HEK293T (cell line): ENCODE measurements at regions not wholly inside any gene's neighbourhood (a gene's known extent, or its start where the extent isn't known, plus 50 kb on each side); places are given as distances from the start of the nearest gene placed in this dataset.

Experiments used
- CTCF ChIA-PET: fragments of 350-600 bp; formaldehyde crosslinking; extraction: SDS; loops from one replicate; lab custom pipeline; 2021; ENCODE audit warnings: antibody characterized with exemption, inconsistent platforms; lab: Yijun Ruan, JAX
- POLR2A ChIA-PET: fragments of 350-600 bp; formaldehyde crosslinking; extraction: SDS; loops from one replicate; lab custom pipeline; 2020; ENCODE audit warnings: antibody characterized with exemption, inconsistent platforms; lab: Yijun Ruan, JAX
- DNase-seq: peaks from one replicate; pipeline ENCODE4 v3.0.0; 2012; ENCODE audit warnings: mixed read lengths; ENCODE audit errors: extremely low spot score
- ARNT ChIP-seq: fragments of 450-650 bp; IDR thresholded peaks from 2 replicates; pipeline ENCODE4 v1.6.1; 2017; ENCODE audit warnings: mild to moderate bottlenecking
- BHLHE40 ChIP-seq: fragments of 450-650 bp; IDR thresholded peaks from 2 replicates; pipeline ENCODE4 v1.6.1; 2016; ENCODE audit warnings: mild to moderate bottlenecking, moderate library complexity, borderline replicate concordance
- CTBP1 ChIP-seq: fragments of 450-650 bp; IDR thresholded peaks from 2 replicates; pipeline ENCODE4 v1.6.1; 2016; ENCODE audit warnings: borderline replicate concordance
- ELF4 ChIP-seq: fragments of 450-650 bp; IDR thresholded peaks from 2 replicates; pipeline ENCODE4 v1.6.1; 2017; ENCODE audit warnings: antibody characterized with exemption
- FOXA1 ChIP-seq: fragments of 450-650 bp; IDR thresholded peaks from 2 replicates; pipeline ENCODE4 v1.6.1; 2016; ENCODE audit warnings: mild to moderate bottlenecking
- FOXK2 ChIP-seq: fragments of 450-650 bp; IDR thresholded peaks from 2 replicates; pipeline ENCODE4 v1.6.1; 2016; ENCODE audit warnings: mild to moderate bottlenecking
- FOXM1 ChIP-seq: fragments of 450-650 bp; IDR thresholded peaks from 2 replicates; pipeline ENCODE4 v1.6.1; 2017; ENCODE audit warnings: mild to moderate bottlenecking, borderline replicate concordance
- HDGF ChIP-seq: fragments of 450-650 bp; IDR thresholded peaks from 2 replicates; pipeline ENCODE4 v1.6.1; 2017; ENCODE audit warnings: antibody characterized with exemption, borderline replicate concordance
- L3MBTL2 ChIP-seq: fragments of 450-650 bp; conservative IDR thresholded peaks from 2 replicates; pipeline ENCODE4 v1.6.1; 2016; ENCODE audit warnings: mild to moderate bottlenecking
- LEF1 ChIP-seq: fragments of 450-650 bp; IDR thresholded peaks from 2 replicates; pipeline ENCODE4 v1.6.1; 2017; ENCODE audit warnings: mild to moderate bottlenecking, borderline replicate concordance
- NFRKB ChIP-seq: fragments of 450-650 bp; IDR thresholded peaks from 2 replicates; pipeline ENCODE4 v1.6.1; 2016; ENCODE audit warnings: mild to moderate bottlenecking, moderate library complexity
- PKNOX1 ChIP-seq: fragments of 450-650 bp; IDR thresholded peaks from 2 replicates; pipeline ENCODE4 v1.6.1; 2016
- SP1 ChIP-seq: fragments of 450-650 bp; IDR thresholded peaks from 2 replicates; pipeline ENCODE4 v1.6.1; 2017
- SUZ12 ChIP-seq: fragments of 450-650 bp; IDR thresholded peaks from 2 replicates; pipeline ENCODE4 v1.6.1; 2016; ENCODE audit warnings: mild to moderate bottlenecking
- TARDBP ChIP-seq: fragments of 450-650 bp; IDR thresholded peaks from 2 replicates; pipeline ENCODE4 v1.6.1; 2016
- ZNF384 ChIP-seq: fragments of 450-650 bp; IDR thresholded peaks from 2 replicates; pipeline ENCODE4 v1.6.1; 2016

GRCh38 chr18:56522816-56523215 lies 115.6 kb downstream of the TXNL1 start:
- ChIA-PET CTCF (no interaction called here), POLR2A (no interaction called here)
- no peak for DNase-seq
- TF ChIP-seq BHLHE40 (no peak), NFRKB (no peak), PKNOX1 (no peak), ZNF384 (no peak), FOXM1 (no peak), SUZ12 (no peak), HDGF (no peak), ELF4 (no peak), L3MBTL2 (no peak), FOXA1 (no peak), LEF1 (no peak), CTBP1 (no peak), ARNT (no peak)

GRCh38 chr18:56521263-56521662 lies 117.1 kb downstream of the TXNL1 start:
- no peak for DNase-seq
- CTCF ChIA-PET: no interaction called here
- TF ChIP-seq TARDBP (no peak), FOXA1 (no peak), PKNOX1 (no peak), L3MBTL2 (no peak), CTBP1 (no peak), FOXM1 (no peak), ELF4 (no peak)
- POLR2A ChIA-PET: no interaction called here

- TF ChIP-seq PKNOX1 (no peak), SUZ12 (no peak), LEF1 (no peak), NFRKB (no peak), HDGF (no peak), ARNT (no peak), FOXA1 (no peak), CTBP1 (no peak), ELF4 (no peak), TARDBP (no peak), BHLHE40 (no peak), SP1 (no peak), FOXK2 (no peak), FOXM1 (no peak), L3MBTL2 (no peak)
- CTCF ChIA-PET: no interaction called here
- DNase-seq: no peak
- POLR2A ChIA-PET: no interaction called here
Observed at GRCh38 chr18:56517761-56518160, 120.6 kb downstream of the TXNL1 start.

- ChIA-PET POLR2A (no interaction called here), CTCF (no interaction called here)
- TF ChIP-seq LEF1 (no peak), ELF4 (no peak), FOXA1 (no peak), TARDBP (no peak)
- no peak for DNase-seq
Observed at GRCh38 chr18:56517196-56517595, 121.2 kb downstream of the TXNL1 start.

GRCh38 chr18:56516789-56517188 lies 121.6 kb downstream of the TXNL1 start:
- DNase-seq: no peak
- ChIA-PET CTCF (no interaction called here), POLR2A (no interaction called here)
- no peak for TF ChIP-seq SP1

- no peak for DNase-seq
- TF ChIP-seq BHLHE40 (no peak), CTBP1 (no peak), ARNT (no peak), ELF4 (no peak), HDGF (no peak), FOXM1 (no peak), FOXK2 (no peak), L3MBTL2 (no peak), LEF1 (no peak)
- POLR2A ChIA-PET: no interaction called here
- CTCF ChIA-PET: no interaction called here
Observed at GRCh38 chr18:56515522-56515921, 122.9 kb downstream of the TXNL1 start.

GRCh38 chr18:56511996-56512395 lies 126.4 kb downstream of the TXNL1 start:
- CTCF ChIA-PET: interaction anchor here (0.6 kb wide), 1 partner anchor 50 kb away, joined by 4 read pairs; no protein-coding TSS in a partner anchor
- no peak for TF ChIP-seq FOXM1
- TF ChIP-seq L3MBTL2: no peak
- TF ChIP-seq FOXK2: no peak
- TF ChIP-seq ELF4: no peak
- no peak for TF ChIP-seq ZNF384
- no peak for TF ChIP-seq LEF1
- no peak for TF ChIP-seq HDGF
- no peak for TF ChIP-seq ARNT
- no peak for TF ChIP-seq SP1
- no peak for TF ChIP-seq NFRKB
- POLR2A ChIA-PET: no interaction called here
- DNase-seq: no peak
